ENCODE measurements at regions not wholly inside any gene's neighbourhood (a gene's known extent, or its start where the extent isn't known, plus 50 kb on each side); places are given as distances from the start of the nearest gene placed in this dataset.
"Not testable (repeated sequence)": the region's sequence is repeated elsewhere in the genome, so short reads cannot be mapped to it uniquely, and the experiment has no call there.

- TF ChIP-seq, protein P1, sequence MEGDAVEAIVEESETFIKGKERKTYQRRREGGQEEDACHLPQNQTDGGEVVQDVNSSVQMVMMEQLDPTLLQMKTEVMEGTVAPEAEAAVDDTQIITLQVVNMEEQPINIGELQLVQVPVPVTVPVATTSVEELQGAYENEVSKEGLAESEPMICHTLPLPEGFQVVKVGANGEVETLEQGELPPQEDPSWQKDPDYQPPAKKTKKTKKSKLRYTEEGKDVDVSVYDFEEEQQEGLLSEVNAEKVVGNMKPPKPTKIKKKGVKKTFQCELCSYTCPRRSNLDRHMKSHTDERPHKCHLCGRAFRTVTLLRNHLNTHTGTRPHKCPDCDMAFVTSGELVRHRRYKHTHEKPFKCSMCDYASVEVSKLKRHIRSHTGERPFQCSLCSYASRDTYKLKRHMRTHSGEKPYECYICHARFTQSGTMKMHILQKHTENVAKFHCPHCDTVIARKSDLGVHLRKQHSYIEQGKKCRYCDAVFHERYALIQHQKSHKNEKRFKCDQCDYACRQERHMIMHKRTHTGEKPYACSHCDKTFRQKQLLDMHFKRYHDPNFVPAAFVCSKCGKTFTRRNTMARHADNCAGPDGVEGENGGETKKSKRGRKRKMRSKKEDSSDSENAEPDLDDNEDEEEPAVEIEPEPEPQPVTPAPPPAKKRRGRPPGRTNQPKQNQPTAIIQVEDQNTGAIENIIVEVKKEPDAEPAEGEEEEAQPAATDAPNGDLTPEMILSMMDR (conservative IDR thresholded peaks at IDR 0.05; ENCODE audit: low read depth, low read length), result not testable (repeated sequence)
- not testable (repeated sequence) for TF ChIP-seq RFX5 (IDR thresholded peaks at IDR 0.05; ENCODE audit: low read depth, low read length); POLR2A (IDR thresholded peaks at IDR 0.05; ENCODE audit: low read depth, low read length); RCOR1 (IDR thresholded peaks at IDR 0.05; ENCODE audit: insufficient replicate concordance, low read length)
These were observed 156.3 kb upstream of the SPRY1 start for GRCh38 chr4:123240286-123240685.
